ENCODE measurements at regions not wholly inside any gene's neighbourhood (a gene's known extent, or its start where the extent isn't known, plus 50 kb on each side); places are given as distances from the start of the nearest gene placed in this dataset.
A peak's percentile ranks its signal among the peaks of the same experiment; 100 is the strongest.

DNA sequence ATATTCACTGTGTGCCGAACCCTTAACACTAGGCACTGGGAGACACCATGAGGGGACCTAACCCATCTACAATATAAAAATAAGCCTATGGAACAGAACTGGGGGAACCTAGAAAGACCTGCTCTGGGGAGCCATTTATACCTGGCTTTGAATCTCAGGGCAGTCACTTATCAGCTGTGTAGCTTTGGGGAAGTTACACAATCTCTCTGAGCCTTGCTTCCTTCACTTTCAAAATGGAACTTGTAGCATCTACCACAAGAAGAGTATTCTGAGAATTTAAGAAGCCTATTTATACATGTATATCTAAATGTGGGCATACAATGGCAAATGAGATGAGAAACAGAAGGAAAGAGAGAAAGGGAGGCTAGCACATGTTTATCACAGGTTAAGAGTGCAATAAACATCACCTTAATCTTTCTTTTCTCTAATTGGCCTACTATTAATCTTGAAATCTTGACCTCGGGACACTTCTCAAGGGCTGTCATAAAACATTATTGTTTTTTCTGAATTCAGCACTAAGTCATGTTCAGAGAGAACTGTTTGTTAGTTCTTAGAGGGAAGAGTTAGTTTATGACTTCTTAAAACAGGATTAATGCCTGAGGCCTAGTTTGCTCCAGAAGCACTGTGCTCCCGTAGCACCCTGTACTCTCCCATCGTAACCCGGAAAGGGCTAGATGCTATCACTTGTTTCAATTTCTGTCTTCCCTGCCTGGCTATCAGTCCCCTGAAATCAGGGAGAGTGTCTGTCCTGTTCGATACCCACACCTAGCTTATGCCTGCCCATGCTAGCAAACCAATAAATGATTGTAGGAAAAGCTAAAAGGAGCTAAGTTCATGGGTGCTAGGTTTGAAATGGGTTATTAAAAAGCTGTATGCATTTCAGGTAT is 606.4 kb upstream of the CLINT1 start:
- TF ChIP-seq POLR2A (IDR thresholded peaks at IDR 0.05): no peak
- no peak for TF ChIP-seq CTCF (IDR thresholded peaks at IDR 0.05)
- Histone ChIP-seq H3K4me1 (no peaks in the 10 kb centered on the region), H3K27me3 (no peaks in the 10 kb centered on the region), H3K9me3 (no peaks in the 10 kb centered on the region), H3K36me3 (no peaks in the 10 kb centered on the region), H3K27ac (no peak overlapping the region), H3K4me3 (no peak overlapping the region)
- DNase-seq: no peak

DNA sequence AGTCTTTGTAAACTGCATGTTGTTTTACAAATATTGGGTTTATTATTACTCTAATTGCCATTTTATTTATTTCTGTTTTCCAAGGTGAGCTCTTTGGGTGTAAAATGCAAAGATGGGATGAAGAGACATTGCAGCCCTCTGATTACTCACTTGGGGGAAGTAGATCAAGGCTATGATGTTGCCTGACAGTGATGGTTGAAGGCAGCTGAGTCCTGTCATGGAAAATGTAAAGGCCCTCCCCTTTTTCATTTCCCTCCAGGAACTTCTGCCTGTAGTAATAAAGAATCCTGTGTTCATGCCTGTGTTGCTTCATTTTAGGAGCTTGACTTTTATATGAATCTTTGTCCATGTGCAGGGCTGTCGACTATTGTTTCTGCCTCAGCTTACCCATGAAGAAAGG is 605.4 kb upstream of the CLINT1 start:
- Histone ChIP-seq H3K27ac (no peak overlapping the region), H3K36me3 (no peaks in the 10 kb centered on the region), H3K9me3 (no peaks in the 10 kb centered on the region), H3K27me3 (no peaks in the 10 kb centered on the region), H3K4me1 (no peaks in the 10 kb centered on the region), H3K4me3 (no peak overlapping the region)
- no peak for DNase-seq
- TF ChIP-seq CTCF (IDR thresholded peaks at IDR 0.05) (no peak), POLR2A (IDR thresholded peaks at IDR 0.05) (no peak)

- peak overlapping the region in 1 of 4 donors; percentile 44 for H3K27ac ChIP-seq
- no peaks in the 10 kb centered on the region for H3K9me3 ChIP-seq
- DNase-seq: peak in 1 of 3 donors; percentile 49
- no peaks in the 10 kb centered on the region for H3K4me1 ChIP-seq
- no peak overlapping the region for H3K4me3 ChIP-seq
- TF ChIP-seq POLR2A (IDR thresholded peaks at IDR 0.05) (no peak), CTCF (IDR thresholded peaks at IDR 0.05) (no peak)
- H3K27me3 ChIP-seq: no peaks in the 10 kb centered on the region
- no peaks in the 10 kb centered on the region for H3K36me3 ChIP-seq
Observed at GRCh38 chr5:158463938-158464337, 605.0 kb upstream of the CLINT1 start.

DNA sequence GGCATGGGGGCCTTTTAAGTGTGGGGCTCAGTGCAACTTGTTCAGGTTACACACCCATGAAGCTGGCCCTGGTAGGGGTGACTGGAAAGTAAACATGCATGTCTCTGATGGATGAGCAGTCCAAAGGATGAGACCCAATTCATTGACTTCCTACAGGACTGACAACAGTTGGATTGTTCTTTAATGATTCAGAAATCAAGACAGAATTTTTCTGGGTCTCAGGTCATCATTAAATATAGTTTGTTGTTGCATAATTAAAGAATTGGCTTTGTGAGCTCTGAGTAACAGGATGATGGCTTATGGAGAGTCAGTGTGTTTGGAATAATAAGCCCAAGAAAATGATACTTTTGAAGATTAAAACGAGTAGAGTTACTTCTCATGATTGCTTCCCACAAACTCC is 604.2 kb upstream of the CLINT1 start:
- no peaks in the 10 kb centered on the region for H3K4me1 ChIP-seq
- H3K27me3 ChIP-seq: no peaks in the 10 kb centered on the region
- no peaks in the 10 kb centered on the region for H3K9me3 ChIP-seq

DNA sequence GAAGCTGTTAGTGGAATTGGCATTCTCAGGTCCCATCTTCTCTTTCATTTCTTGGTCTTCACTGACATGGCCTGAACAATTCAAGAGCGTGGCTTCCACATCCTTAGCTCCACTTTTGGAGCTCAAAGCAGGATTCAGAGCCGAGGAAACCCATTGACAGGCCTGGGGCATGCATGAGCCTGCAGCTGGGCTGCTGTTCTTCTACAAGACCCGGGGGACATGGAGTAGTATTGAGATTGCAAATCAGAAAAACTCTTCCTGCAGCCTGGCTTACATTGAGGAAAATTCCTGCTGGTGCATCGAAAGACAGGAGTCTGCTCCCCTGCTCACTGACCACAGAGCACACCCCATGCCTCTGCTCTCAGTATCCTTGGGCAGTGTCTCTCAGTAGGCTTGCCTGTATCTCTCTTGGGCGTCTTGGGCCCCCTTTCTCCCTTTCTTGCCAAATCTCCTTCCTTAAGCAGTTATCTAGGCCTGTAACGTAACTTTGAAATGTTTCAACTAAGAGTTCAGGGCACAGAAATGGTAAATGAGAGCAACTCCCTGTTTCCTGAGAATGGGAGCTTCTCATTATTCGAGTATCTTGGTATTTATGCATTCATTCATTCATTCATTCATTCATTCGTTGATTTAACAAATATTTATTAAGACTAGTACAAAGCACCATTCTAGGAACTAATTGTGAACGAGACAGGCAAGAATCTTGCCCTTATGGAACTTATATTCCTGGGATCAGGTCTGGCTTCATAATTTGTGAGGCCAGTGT is 603.6 kb upstream of the CLINT1 start:
- no peaks in the 10 kb centered on the region for H3K27me3 ChIP-seq
- H3K9me3 ChIP-seq: no peaks in the 10 kb centered on the region
- H3K27ac ChIP-seq: peak overlapping the region in 1 of 4 donors; percentile 19
- DNase-seq: no peak
- no peak overlapping the region for H3K4me3 ChIP-seq
- TF ChIP-seq CTCF (IDR thresholded peaks at IDR 0.05) (no peak), POLR2A (IDR thresholded peaks at IDR 0.05) (no peak)
- H3K36me3 ChIP-seq: no peaks in the 10 kb centered on the region
- H3K4me1 ChIP-seq: no peaks in the 10 kb centered on the region

More for the DNA sequence above, 604.2 kb upstream of the CLINT1 start:
- peak overlapping the region in 1 of 4 donors; percentile 44 for H3K27ac ChIP-seq
- no peak for DNase-seq
- no peaks in the 10 kb centered on the region for H3K36me3 ChIP-seq
- no peak for TF ChIP-seq CTCF (IDR thresholded peaks at IDR 0.05)
- no peak for TF ChIP-seq POLR2A (IDR thresholded peaks at IDR 0.05)
- no peak overlapping the region for H3K4me3 ChIP-seq

Data from Peyer's patch (tissue), 4 donors.